H1 (cell line): ENCODE measurements at regions not wholly inside any gene's neighbourhood (a gene's known extent, or its start where the extent isn't known, plus 50 kb on each side); places are given as distances from the start of the nearest gene placed in this dataset.

Experiments used
- ATF3 ChIP-seq: IDR thresholded peaks from 2 replicates; pipeline ENCODE4 v1.6.1; 2011; ENCODE audit warnings: low read depth, mild to moderate bottlenecking, low read length; ENCODE audit not compliant: insufficient read depth
- BACH1 ChIP-seq: IDR thresholded peaks from 2 replicates; pipeline ENCODE4 v1.6.1; 2012; ENCODE audit warnings: low read length, improper control_type of control experiment
- CBX5 ChIP-seq: fragments of 300-800, 300-1000 bp; sonication (generic); IDR thresholded peaks from 2 replicates; pipeline ENCODE4 v1.7.1; 2016; ENCODE audit warnings: antibody characterized with exemption, low read length, low read depth
- CHD1 ChIP-seq: IDR thresholded peaks from 2 replicates; pipeline ENCODE4 v1.6.1; 2012; ENCODE audit warnings: low read depth, low read length, improper control_type of control experiment
- CHD7 ChIP-seq: fragments of 300-600 bp; sonication (generic); IDR thresholded peaks from 2 replicates; pipeline ENCODE4 v1.7.1; 2012; ENCODE audit warnings: low read length, moderate library complexity, mild to moderate bottlenecking, inconsistent platforms; ENCODE audit not compliant: insufficient replicate concordance
- CREB1 ChIP-seq: IDR thresholded peaks from 2 replicates; pipeline ENCODE4 v1.6.1; 2012; ENCODE audit warnings: inconsistent platforms
- EGR1 ChIP-seq: IDR thresholded peaks from 2 replicates; pipeline ENCODE4 v1.6.1; 2011; ENCODE audit warnings: low read depth, low read length, borderline replicate concordance
- EP300 ChIP-seq, 2 experiments: IDR thresholded peaks; 1 replicate in 1 of 2; 2 replicates in 1 of 2; pipeline ENCODE4 v1.6.1; 2011 to 2012; ENCODE audit warnings: low read depth in 2 of 2, low read length in 2 of 2, mild to moderate bottlenecking in 2 of 2, borderline replicate concordance in 1 of 2, inconsistent platforms in 1 of 2, moderate library complexity in 1 of 2
- MAFK ChIP-seq: IDR thresholded peaks from 2 replicates; pipeline ENCODE4 v1.6.1; 2012; ENCODE audit warnings: low read depth, mild to moderate bottlenecking, improper control_type of control experiment, low read length
- RAD21 ChIP-seq, 2 experiments: IDR thresholded peaks in 1 of 2; conservative IDR thresholded peaks in 1 of 2; 2 replicates each; pipeline ENCODE4 v1.6.1; 2011; ENCODE audit warnings: low read depth in 2 of 2, low read length in 2 of 2, improper control_type of control experiment in 1 of 2, inconsistent platforms in 1 of 2, mild to moderate bottlenecking in 1 of 2, moderate library complexity in 1 of 2
- SAP30 ChIP-seq: fragments of 300-600 bp; sonication (generic); IDR thresholded peaks from 2 replicates; pipeline ENCODE4 v1.7.1; 2012; ENCODE audit warnings: low read length, moderate library complexity, mild to moderate bottlenecking, inconsistent platforms; ENCODE audit not compliant: insufficient read depth, insufficient replicate concordance
- SP4 ChIP-seq: IDR thresholded peaks from 2 replicates; pipeline ENCODE4 v1.6.1; 2012; ENCODE audit warnings: low read length, inconsistent platforms

- TF ChIP-seq CHD7 = no peak
- no peak for TF ChIP-seq SP4
- no peak for TF ChIP-seq RAD21 (IDR thresholded peaks at IDR 0.05 in 1 of 2, conservative IDR thresholded peaks at IDR 0.05 in 1 of 2; ENCODE audit: low read depth in 2 of 2, low read length in 2 of 2)
- no peak for TF ChIP-seq ATF3
- no peak for TF ChIP-seq CHD1
- no peak for TF ChIP-seq BACH1
- TF ChIP-seq EGR1 = no peak
- TF ChIP-seq SAP30 = no peak
- no peak for TF ChIP-seq CBX5
- TF ChIP-seq EP300 (IDR thresholded peaks at IDR 0.05; ENCODE audit: borderline replicate concordance in 1 of 2, low read depth in 2 of 2, low read length in 2 of 2) = no peak
- TF ChIP-seq CREB1 = no peak
- TF ChIP-seq MAFK = no peak
These were observed 194.3 kb upstream of the MBL2 start (continued) for GRCh38 chr10:52966904-52967303.
